HepG2 (cell line): ENCODE measurements at regions not wholly inside any gene's neighbourhood (a gene's known extent, or its start where the extent isn't known, plus 50 kb on each side); places are given as distances from the start of the nearest gene placed in this dataset.

Experiments used
- ATAC-seq: fragments of 200-7000 bp; cut with Tn5 transposase; 3 replicates; pipeline ENCODE4 v1.9.1; 2020; ENCODE audit warnings: mild to moderate bottlenecking, moderate library complexity
- BruUV-seq: library from RNA; stranded (reverse); fragments of 400-500 nt; replicated peaks from 2 replicates; lab custom pipeline; 2021; lab: Mats Ljungman, UMichigan
- CTCF ChIA-PET: fragments of 300-600 bp; formaldehyde crosslinking; extraction: SDS; loops from one replicate; lab custom pipeline; 2021; ENCODE audit warnings: low total read pairs, inconsistent platforms, low intra/inter-chr PET ratio; lab: Yijun Ruan, JAX
- POLR2A ChIA-PET: fragments of 350-600 bp; sonication (Branson Sonifier 250); formaldehyde crosslinking; loops from one replicate; lab custom pipeline; 2020; ENCODE audit warnings: antibody characterized with exemption, inconsistent platforms; lab: Yijun Ruan, JAX
- DNase-seq: peaks from one replicate; pipeline ENCODE4 v3.0.0-alpha.2; 2015; ENCODE audit warnings: low spot score
- FAIRE-seq: peaks from 3 replicates; lab custom pipeline; 2011; peaks lifted over from hg19 to GRCh38; lab: Jason Lieb, UNC
- H2AFZ ChIP-seq: one replicate; pipeline ENCODE4 v1.6.1; 2011; ENCODE audit warnings: low read length, inconsistent platforms
- H3K27ac ChIP-seq: fragments of 300-600 bp; 3 replicates; pipeline ENCODE4 v1.8.0; 2011; ENCODE audit warnings: mixed run types, mild to moderate bottlenecking, mixed read lengths, low read length, inconsistent platforms; ENCODE audit not compliant: insufficient read depth; ENCODE audit errors: extremely low read length
- H3K27me3 ChIP-seq, 2 experiments: fragments of 200-600 bp in 1 of 2; 2 replicates in 1 of 2; 3 replicates in 1 of 2; pipeline versions ENCODE4 v1.6.0 to v1.8.0; 2011; ENCODE audit warnings: low read length in 2 of 2, mild to moderate bottlenecking in 2 of 2, moderate library complexity in 2 of 2, inconsistent platforms in 1 of 2; ENCODE audit not compliant: insufficient read depth in 2 of 2, control insufficient read depth in 1 of 2
- H3K36me3 ChIP-seq, 2 experiments: fragments of 200-600 bp in 1 of 2; replicated peaks in 1 of 2; 2 replicates in 1 of 2; 3 replicates in 1 of 2; pipeline versions ENCODE4 v1.5.1 to v1.8.0; 2011; ENCODE audit warnings: low read length in 2 of 2, inconsistent platforms in 1 of 2; ENCODE audit not compliant: insufficient read depth in 2 of 2, control insufficient read depth in 1 of 2
- H3K4me1 ChIP-seq: 2 replicates; pipeline ENCODE4 v1.5.1; 2012; ENCODE audit warnings: low read length, inconsistent platforms; ENCODE audit not compliant: insufficient read depth
- H3K4me2 ChIP-seq: 2 replicates; pipeline ENCODE4 v1.6.0; 2011; ENCODE audit warnings: low read depth, low read length, inconsistent platforms
- H3K4me3 ChIP-seq, 3 experiments: fragments of 200-600 bp in 1 of 3; sonication (generic), shearing (Covaris generic) in 1 of 3; replicated peaks in 1 of 3; 2 replicates each; pipeline ENCODE4 v1.5.1; 2011 to 2016; ENCODE audit warnings: low read length in 3 of 3, inconsistent platforms in 2 of 3, low read depth in 2 of 3, mild to moderate bottlenecking in 2 of 3, control low read depth in 1 of 3, mixed read lengths in 1 of 3; ENCODE audit not compliant: insufficient read depth in 1 of 3
- H3K79me2 ChIP-seq: one replicate; pipeline ENCODE4 v1.6.1; 2011; ENCODE audit warnings: low read length, inconsistent platforms; ENCODE audit not compliant: insufficient read depth
- H3K9ac ChIP-seq: 2 replicates; pipeline ENCODE4 v1.6.0; 2011; ENCODE audit warnings: mild to moderate bottlenecking, low read depth, low read length, inconsistent platforms; ENCODE audit not compliant: insufficient read depth
- H3K9me3 ChIP-seq: 2 replicates; pipeline ENCODE4 v1.5.1; 2012; ENCODE audit warnings: mild to moderate bottlenecking, low read length
- H4K20me1 ChIP-seq: 2 replicates; pipeline ENCODE4 v1.6.0; 2011; ENCODE audit warnings: inconsistent platforms, mild to moderate bottlenecking, low read length, moderate library complexity; ENCODE audit not compliant: insufficient read depth
- ARHGAP35 ChIP-seq: sonication (generic); formaldehyde crosslinking; IDR thresholded peaks from 2 replicates; pipeline ENCODE4 v1.9.0; 2022; ENCODE audit warnings: mild to moderate bottlenecking, inconsistent platforms, moderate library complexity, missing genetic modification reagents, borderline replicate concordance
- CBX5 ChIP-seq: sonication (generic); formaldehyde crosslinking; IDR thresholded peaks from 2 replicates; pipeline ENCODE4 v1.4.0; 2020; ENCODE audit warnings: missing genetic modification reagents, borderline replicate concordance
- DNMT3B ChIP-seq: conservative IDR thresholded peaks from 2 replicates; pipeline ENCODE4 v1.6.1; 2016; ENCODE audit warnings: missing biosample characterization, control low read depth
- KMT2A ChIP-seq: sonication (generic); formaldehyde crosslinking; IDR thresholded peaks from 2 replicates; pipeline ENCODE4 v1.4.0; 2020; ENCODE audit warnings: missing genetic modification reagents
- NFKB2 ChIP-seq: sonication (generic); formaldehyde crosslinking; IDR thresholded peaks from 2 replicates; pipeline ENCODE4 v1.4.0; 2020; ENCODE audit warnings: missing genetic modification reagents, borderline replicate concordance
- RBM22 ChIP-seq: fragments of 200-400 bp; formaldehyde crosslinking; optimal IDR thresholded peaks from 2 replicates; pipeline ENCODE3; 2017; ENCODE audit warnings: mild to moderate bottlenecking, low read length, moderate library complexity
- STAG1 ChIP-seq: sonication (generic); formaldehyde crosslinking; IDR thresholded peaks from 2 replicates; pipeline ENCODE4 v1.4.0; 2020; ENCODE audit warnings: missing genetic modification reagents
- ZBTB40 ChIP-seq, 2 experiments: fragments of 450-650 bp in 1 of 2; sonication (generic) in 1 of 2; formaldehyde crosslinking in 1 of 2; IDR thresholded peaks; 2 replicates each; pipeline versions ENCODE4 v1.6.1 to v1.8.0; 2016 to 2022; ENCODE audit warnings: antibody characterized with exemption in 1 of 2, mild to moderate bottlenecking in 1 of 2, missing genetic modification reagents in 1 of 2
- ZNF205 ChIP-seq: IDR thresholded peaks from 2 replicates; pipeline ENCODE4 v1.6.1; 2018; ENCODE audit warnings: missing biosample characterization, missing genetic modification reagents
- ZNF256 ChIP-seq: sonication (generic); formaldehyde crosslinking; conservative IDR thresholded peaks from 2 replicates; pipeline ENCODE4 v1.4.0; 2020; ENCODE audit warnings: missing genetic modification reagents
- WGBS: methylation state at CpG from one replicate; pipeline ENCODE4 v1.1.6; 2017; ENCODE audit warnings: low lambda C conversion rate; 5-methylcytosine and 5-hydroxymethylcytosine counted together
- in situ Hi-C: cut with HindIII; loops from 2 replicates; pipeline ENCODE4 v1.10.0; 2017; ENCODE audit warnings: low pct_unique_long_range_greater_than_20kb; ENCODE audit not compliant: extremely low pct_ligation_motif_present
- intact Hi-C: fragments of 100-400 bp; cut with micrococcal nuclease; formaldehyde crosslinking; loops from one replicate; pipeline ENCODE4 v1.10.0; 2022; ENCODE audit not compliant: unreplicated experiment
- TF ChIP-seq, protein P1 (sequence below): sonication (generic); formaldehyde crosslinking; IDR thresholded peaks from 2 replicates; pipeline ENCODE4 v1.5.0; 2020; ENCODE audit warnings: missing genetic modification reagents, mild to moderate bottlenecking, borderline replicate concordance
- TF ChIP-seq, protein P2 (sequence below): sonication (generic); formaldehyde crosslinking; IDR thresholded peaks from 2 replicates; pipeline ENCODE4 v1.4.0; 2020; ENCODE audit warnings: mild to moderate bottlenecking, missing genetic modification reagents

GRCh38 chr12:30286345-30286926 lies 409.2 kb downstream of the IPO8 start:
- no peak for FAIRE-seq
- TF ChIP-seq RBM22 (no peak), NFKB2 (CRISPR knock-in tag) (no peak), ARHGAP35 (no peak), CBX5 (CRISPR knock-in tag) (no peak), ZNF256 (no peak), STAG1 (CRISPR knock-in tag) (peak; percentile 37; the same call in 1 of the 2 replicates), DNMT3B (CRISPR knock-in tag) (no peak), ZBTB40 (IDR thresholded peaks at IDR 0.05) (no peak), ZBTB40 (CRISPR knock-in tag; IDR thresholded peaks at IDR 0.05) (no peak), ZNF205 (no peak), KMT2A (no peak)
- TF ChIP-seq, protein P1, sequence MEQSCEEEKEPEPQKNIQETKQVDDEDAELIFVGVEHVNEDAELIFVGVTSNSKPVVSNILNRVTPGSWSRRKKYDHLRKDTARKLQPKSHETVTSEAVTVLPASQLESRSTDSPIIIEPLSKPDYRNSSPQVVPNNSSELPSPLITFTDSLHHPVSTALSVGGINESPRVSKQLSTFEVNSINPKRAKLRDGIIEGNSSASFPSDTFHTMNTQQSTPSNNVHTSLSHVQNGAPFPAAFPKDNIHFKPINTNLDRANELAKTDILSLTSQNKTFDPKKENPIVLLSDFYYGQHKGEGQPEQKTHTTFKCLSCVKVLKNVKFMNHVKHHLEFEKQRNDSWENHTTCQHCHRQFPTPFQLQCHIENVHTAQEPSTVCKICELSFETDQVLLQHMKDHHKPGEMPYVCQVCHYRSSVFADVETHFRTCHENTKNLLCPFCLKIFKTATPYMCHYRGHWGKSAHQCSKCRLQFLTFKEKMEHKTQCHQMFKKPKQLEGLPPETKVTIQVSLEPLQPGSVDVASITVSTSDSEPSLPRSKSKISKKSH (CRISPR knock-in tag), result no peak
- TF ChIP-seq, protein P2, sequence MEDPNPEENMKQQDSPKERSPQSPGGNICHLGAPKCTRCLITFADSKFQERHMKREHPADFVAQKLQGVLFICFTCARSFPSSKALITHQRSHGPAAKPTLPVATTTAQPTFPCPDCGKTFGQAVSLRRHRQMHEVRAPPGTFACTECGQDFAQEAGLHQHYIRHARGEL, result peak; percentile 72; the same call in 1 of the 2 replicates

More at GRCh38 chr12:30286345-30286926, 409.2 kb downstream of the IPO8 start:
- ChIA-PET POLR2A (no interaction called here), CTCF (no interaction called here)
- no peak overlapping the region for H3K4me3 ChIP-seq
- no TSS peak for BruUV-seq
- H3K9ac ChIP-seq, result no peak overlapping the region
- H3K27me3 ChIP-seq, result no peaks in the 10 kb centered on the region
- intact Hi-C loops, result loop anchor here (10.0 kb wide), 2 partner anchors 732 to 772 kb away; no protein-coding TSS in a partner anchor
- DNase-seq (peak; percentile 6), ATAC-seq (no peak)
- no peaks in the 10 kb centered on the region for H3K79me2 ChIP-seq
- no peak overlapping the region for H2AFZ ChIP-seq
- no peaks in the 10 kb centered on the region for H3K36me3 ChIP-seq
- H3K4me2 ChIP-seq, result no peak overlapping the region
- no peaks in the 10 kb centered on the region for H4K20me1 ChIP-seq
- no peaks in the 10 kb centered on the region for H3K9me3 ChIP-seq
- H3K27ac ChIP-seq, result no peak overlapping the region
- 0% methylated on average over 1 of the region's 1 CpG for WGBS
- no peaks in the 10 kb centered on the region for H3K4me1 ChIP-seq
- in situ Hi-C loops, result no loop called here
